Astrocyte of the spinal cord (primary cell): ENCODE measurements at regions not wholly inside any gene's neighbourhood (a gene's known extent, or its start where the extent isn't known, plus 50 kb on each side); places are given as distances from the start of the nearest gene placed in this dataset.

Source experiments
- DNase-seq: peaks from one replicate; pipeline ENCODE4 v3.0.0; 2011; ENCODE audit warnings: low read depth, low spot score
- H3K4me3 ChIP-seq: 2 replicates; pipeline ENCODE4 v1.5.1; 2011; ENCODE audit warnings: low read depth, mild to moderate bottlenecking, low read length, moderate library complexity
- CTCF ChIP-seq: IDR thresholded peaks from 2 replicates; pipeline ENCODE4 v1.5.1; 2012; ENCODE audit warnings: low read depth, mild to moderate bottlenecking, low read length, inconsistent platforms
- in situ Hi-C: cut with HindIII; loops from 2 replicates; pipeline ENCODE4 v1.10.0; 2017; ENCODE audit warnings: low sequenced_read_pairs

GRCh38 chr6:135575629-135576028 is 78.1 kb upstream of the AHI1 start:
- in situ Hi-C loops = no loop called here
- no peak overlapping the region for H3K4me3 ChIP-seq
- DNase-seq = no peak
- TF ChIP-seq CTCF = no peak

GRCh38 chr6:135576055-135576454 is 78.5 kb upstream of the AHI1 start:
- in situ Hi-C loops = no loop called here
- no peak for TF ChIP-seq CTCF
- DNase-seq = peak; percentile 69
- H3K4me3 ChIP-seq = no peak overlapping the region

GRCh38 chr6:135577059-135577538 is 79.6 kb upstream of the AHI1 start:
- TF ChIP-seq CTCF = no peak
- in situ Hi-C loops = no loop called here
- no peak overlapping the region for H3K4me3 ChIP-seq
- DNase-seq = no peak

- in situ Hi-C loops = no loop called here
- no peak for DNase-seq
- no peak for TF ChIP-seq CTCF
- H3K4me3 ChIP-seq = no peak overlapping the region
Measured at GRCh38 chr6:135578976-135579375, 81.4 kb upstream of the AHI1 start.

GRCh38 chr6:135581211-135581610 is 83.7 kb upstream of the AHI1 start:
- no peak for TF ChIP-seq CTCF
- DNase-seq = no peak
- in situ Hi-C loops = no loop called here
- H3K4me3 ChIP-seq = no peak overlapping the region

- in situ Hi-C loops = no loop called here
- peak; percentile 55 for DNase-seq
- no peak overlapping the region for H3K4me3 ChIP-seq
- no peak for TF ChIP-seq CTCF
Measured at GRCh38 chr6:135583256-135583761, 85.8 kb upstream of the AHI1 start.

- no peak for DNase-seq
- in situ Hi-C loops = no loop called here
- H3K4me3 ChIP-seq = no peak overlapping the region
- no peak for TF ChIP-seq CTCF
Measured at GRCh38 chr6:135586388-135586787, 88.8 kb upstream of the AHI1 start.
